NCI-H1048 (cell line): ENCODE measurements at regions not wholly inside any gene's neighbourhood (a gene's known extent, or its start where the extent isn't known, plus 50 kb on each side); places are given as distances from the start of the nearest gene placed in this dataset.

Experiments used
- DNase-seq: peaks from one replicate; lab custom pipeline; 2025; lab: John Stamatoyannopoulos, UW

DNA sequence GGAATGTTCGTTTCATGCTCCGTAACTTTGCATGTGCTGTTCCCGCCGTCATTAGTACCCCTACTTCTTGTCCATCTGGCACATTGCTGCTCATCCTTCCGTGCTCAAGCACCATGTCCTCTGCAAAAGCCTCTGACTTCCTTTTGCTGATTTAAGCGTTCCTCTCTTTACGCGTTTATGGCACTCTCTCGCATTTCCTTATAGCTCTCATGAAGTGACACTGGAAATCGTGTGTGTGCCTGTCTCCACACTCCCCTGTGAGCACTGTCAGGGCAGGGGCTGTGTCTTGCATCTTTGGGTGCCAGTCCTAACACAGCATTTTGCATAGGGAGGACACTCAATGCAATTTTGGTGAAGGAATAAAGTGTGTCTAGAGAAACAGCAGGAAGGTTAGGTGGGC, 210.6 kb upstream of the FAT1 start:
- DNase-seq, result no peak

- no peak for DNase-seq
These were observed 211.3 kb upstream of the FAT1 start for GRCh38 chr4:186934841-186935443.

DNA sequence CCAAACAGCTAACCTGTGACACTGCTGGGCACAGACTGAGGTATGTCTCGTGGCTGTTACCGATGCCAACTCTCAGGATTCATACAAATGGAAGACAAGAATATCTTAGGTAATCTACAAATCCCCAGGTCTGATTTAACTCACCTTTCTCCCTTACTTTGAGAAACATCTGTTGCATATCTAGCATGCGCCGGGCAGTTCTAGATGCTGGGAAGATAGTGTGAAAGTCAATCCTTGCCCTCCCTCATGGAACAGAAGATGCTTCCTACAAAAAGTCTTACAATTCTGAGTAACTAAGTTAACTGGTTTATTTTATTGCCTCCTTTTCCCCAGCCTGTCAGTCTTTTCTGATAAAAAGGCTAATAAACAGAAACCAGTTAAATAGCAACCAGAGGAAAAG, 212.2 kb upstream of the FAT1 start:
- DNase-seq, result no peak

DNA sequence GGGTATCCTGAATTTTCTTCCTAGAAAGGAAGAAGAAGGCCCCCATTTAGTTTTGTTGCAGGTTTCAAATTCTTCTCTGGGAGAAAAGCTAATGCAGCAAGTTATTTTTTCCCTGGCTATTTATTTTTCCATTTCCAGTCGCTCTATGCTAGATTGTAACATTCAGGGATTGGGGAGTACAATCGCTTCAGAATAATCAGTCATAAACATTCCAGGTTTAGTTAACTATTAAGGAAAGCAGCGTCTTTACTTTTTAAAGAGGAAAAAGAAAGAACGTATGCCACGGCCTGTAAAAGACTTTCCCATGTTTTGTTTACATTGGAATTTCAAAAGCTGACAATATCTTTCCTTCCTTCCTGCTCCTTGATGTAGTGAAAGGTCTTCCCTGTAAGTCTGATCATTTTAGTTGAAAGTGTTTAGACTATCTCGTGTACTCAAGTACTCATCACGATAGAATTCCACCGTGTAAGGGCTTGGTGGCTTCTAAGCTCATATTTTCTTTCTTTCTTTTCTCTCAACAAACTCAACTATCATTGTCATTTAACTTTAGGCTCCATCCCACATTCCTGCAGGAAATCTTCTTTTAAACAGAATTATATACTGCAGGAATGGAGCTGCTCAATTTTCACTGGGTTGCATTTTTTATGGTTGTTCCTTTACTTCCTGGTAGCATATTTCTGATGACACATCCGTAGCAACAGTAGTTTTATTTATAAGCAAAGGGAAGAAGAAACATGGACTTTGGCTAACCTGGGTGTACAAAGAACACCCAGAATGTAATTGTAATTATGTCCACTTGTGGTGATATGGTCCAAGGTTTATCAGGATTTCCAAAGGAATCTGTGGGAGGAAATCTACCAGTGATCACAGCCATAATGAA, 213.1 kb upstream of the FAT1 start:
- DNase-seq, result no peak

- no peak for DNase-seq
These were observed 215.6 kb upstream of the FAT1 start for GRCh38 chr4:186939226-186939625.

GRCh38 chr4:186939766-186940165, 216.1 kb upstream of the FAT1 start:
- no peak for DNase-seq

- DNase-seq, result no peak
These were observed 216.8 kb upstream of the FAT1 start for GRCh38 chr4:186940476-186940875.

DNA sequence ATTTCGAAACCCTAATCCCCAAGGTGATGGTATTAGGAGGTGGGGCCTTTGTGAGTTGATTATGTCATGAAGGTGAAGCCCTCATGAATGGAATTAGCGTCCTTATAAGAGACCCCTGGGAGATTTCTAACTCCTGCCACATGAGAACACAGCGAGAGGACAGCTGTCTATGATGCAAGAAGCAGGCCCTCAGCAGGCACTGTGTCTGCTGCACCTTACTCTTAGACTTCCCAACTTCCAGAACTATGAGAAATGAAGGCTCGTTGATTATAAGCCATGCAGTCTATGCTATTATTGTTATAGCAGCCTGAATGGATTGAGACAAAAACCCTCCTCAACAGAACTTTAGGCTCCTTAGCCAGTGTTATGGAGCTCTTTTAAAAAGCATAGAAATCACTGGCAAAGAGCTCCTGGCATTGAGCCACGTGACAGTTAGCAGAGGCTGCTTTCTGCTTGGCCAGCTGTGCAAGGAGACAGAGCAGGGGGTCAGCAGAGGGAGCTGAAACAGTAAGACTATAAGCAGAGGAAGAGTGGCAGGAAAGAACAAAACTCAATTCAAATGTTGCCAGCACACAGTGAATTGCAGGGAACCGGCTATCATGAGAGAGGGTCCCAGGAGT, 219.2 kb upstream of the FAT1 start:
- no peak for DNase-seq

DNA sequence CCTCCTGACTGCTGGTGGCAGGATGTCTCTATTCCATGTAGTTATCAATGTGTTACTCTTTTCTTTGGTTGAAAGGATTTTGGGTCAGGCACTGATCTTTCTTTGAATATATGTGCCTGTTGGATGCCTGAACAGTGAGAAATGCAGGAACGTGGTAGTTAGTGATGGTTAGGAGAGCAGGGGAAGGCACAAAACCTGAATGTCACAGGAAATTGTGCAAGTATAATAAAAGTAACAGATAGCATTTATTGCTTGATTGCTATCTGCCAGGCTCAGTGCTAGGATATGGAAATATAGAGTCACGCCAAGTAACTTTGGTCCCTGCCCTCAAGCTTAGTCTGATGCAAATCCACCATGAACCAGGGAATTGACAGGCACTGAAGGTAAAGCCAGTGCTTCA, 219.8 kb upstream of the FAT1 start:
- DNase-seq, result no peak

- DNase-seq, result no peak
These were observed 222.5 kb upstream of the FAT1 start for GRCh38 chr4:186946136-186946535.

- DNase-seq, result peak; percentile 58
These were observed 223.1 kb upstream of the FAT1 start for GRCh38 chr4:186946682-186947294.

- DNase-seq, result no peak
These were observed 224.9 kb upstream of the FAT1 start for GRCh38 chr4:186948361-186949242.

- no peak for DNase-seq
These were observed 226.2 kb upstream of the FAT1 start for GRCh38 chr4:186949847-186950246.

- no peak for DNase-seq
These were observed 229.1 kb upstream of the FAT1 start for GRCh38 chr4:186952709-186953108.

DNA sequence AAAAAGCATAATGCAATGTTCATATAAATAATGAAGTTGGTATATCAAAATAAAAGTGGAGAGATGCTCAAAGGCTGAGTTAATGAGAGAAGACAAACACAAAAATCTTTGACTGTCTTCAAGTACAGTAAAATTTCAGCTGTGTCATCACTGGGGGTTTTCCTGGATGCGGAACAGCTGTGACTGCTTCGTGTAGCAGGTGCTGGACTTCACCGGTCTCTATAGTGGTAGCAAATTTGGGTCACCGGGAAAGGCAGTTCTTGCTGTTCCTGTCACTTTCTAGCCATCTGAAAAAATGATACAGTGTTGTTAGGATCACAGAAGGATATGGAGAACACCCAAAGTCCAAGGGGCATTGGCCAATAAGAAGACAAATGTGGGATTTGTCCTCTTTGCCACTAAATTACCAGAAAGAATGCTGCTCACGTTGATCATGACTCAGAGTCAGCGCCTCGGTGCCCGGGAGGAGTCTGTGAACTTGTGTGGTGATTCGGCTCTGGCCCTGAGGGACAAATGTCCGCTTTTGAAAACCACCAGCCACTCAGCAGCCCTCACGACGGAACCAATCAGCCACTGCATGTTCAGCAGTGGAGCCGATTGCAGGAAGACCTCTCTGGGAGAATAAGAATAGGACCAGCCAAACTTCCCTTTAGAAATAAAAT, 230.1 kb upstream of the FAT1 start:
- no peak for DNase-seq

- no peak for DNase-seq
These were observed 230.9 kb upstream of the FAT1 start for GRCh38 chr4:186954509-186954908.

DNA sequence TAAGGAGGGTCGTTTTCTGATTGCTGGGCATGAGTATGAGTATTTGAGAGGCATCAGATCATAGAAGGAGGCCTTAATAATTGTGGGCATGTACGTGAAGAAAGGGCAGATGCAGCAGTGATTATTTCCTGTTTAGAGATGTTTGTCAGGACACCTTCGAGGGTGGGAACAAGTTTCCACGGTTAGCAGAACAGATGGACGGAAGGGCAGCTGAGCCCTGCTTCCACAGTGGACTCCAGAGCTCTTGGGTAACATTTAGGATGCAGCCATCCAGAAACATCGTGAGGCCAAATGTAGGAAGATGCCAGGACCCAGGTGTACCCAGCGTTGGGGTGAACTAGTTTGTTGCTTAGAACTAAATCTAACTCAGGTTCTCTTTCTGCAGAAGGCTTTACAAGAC, 231.3 kb upstream of the FAT1 start:
- no peak for DNase-seq

DNA sequence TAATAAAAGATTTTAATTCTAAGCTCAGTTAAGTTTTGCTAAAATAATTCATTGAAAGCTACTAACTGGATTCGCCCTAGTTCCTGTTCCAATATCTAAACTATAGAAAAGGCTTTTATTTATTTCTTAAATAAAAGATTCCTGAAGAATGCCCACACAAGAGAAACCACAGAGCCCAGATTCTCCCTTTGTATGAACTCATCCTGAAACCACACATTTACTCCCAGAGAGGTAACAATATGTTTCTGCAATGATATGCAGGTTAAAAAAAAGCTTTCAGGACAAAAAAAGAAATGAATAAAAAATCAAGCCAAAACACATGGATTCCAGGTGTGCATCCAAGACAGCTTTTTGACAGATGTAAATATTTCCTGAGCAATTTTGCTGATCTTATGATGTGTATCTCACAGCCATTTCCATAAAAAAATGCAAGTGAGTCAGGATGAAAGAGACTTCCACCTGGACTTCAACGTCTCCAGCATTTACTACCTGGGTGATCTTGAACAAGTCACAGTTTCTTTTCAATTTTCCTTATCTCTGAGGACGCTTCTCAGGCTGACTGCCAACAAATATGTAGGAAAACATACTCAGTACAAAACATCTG, 234.4 kb upstream of the FAT1 start:
- DNase-seq, result no peak

GRCh38 chr4:186958726-186959350, 235.2 kb upstream of the FAT1 start:
- DNase-seq, result no peak
